Transverse colon (tissue), 4 donors: ENCODE measurements at regions not wholly inside any gene's neighbourhood (a gene's known extent, or its start where the extent isn't known, plus 50 kb on each side); places are given as distances from the start of the nearest gene placed in this dataset.

ENCODE experiments used
- DNase-seq: peaks from one replicate; pipeline ENCODE4 v3.0.0-alpha.2; 2019
- H3K27ac ChIP-seq, 4 donors: fragments of 200-600 bp; sonication (generic); 2 replicates each; pipeline ENCODE4 v1.5.1; 2016 to 2018; ENCODE audit warnings: inconsistent platforms in 4 of 4
- H3K27me3 ChIP-seq: fragments of 200-600 bp; sonication (generic); 2 replicates; pipeline ENCODE4 v1.5.1; 2017; ENCODE audit warnings: inconsistent platforms
- H3K36me3 ChIP-seq, 4 donors: fragments of 200-600 bp; sonication (generic); 2 replicates each; pipeline ENCODE4 v1.5.1; 2017 to 2019; ENCODE audit warnings: inconsistent platforms in 4 of 4
- H3K4me1 ChIP-seq, 4 donors: fragments of 200-600 bp; sonication (generic); 2 replicates each; pipeline ENCODE4 v1.5.1; 2017 to 2020; ENCODE audit warnings: inconsistent platforms in 4 of 4
- H3K4me3 ChIP-seq, 4 donors: fragments of 200-600 bp; sonication (generic); 1 replicate in 1 of 4; 2 replicates in 3 of 4; pipeline versions ENCODE4 v1.5.1 to v1.6.1; 2017 to 2019; ENCODE audit warnings: inconsistent platforms in 4 of 4
- H3K9me3 ChIP-seq, 2 donors: fragments of 200-600 bp; sonication (generic); 2 replicates each; pipeline ENCODE4 v1.5.1; 2017 to 2019; ENCODE audit warnings: inconsistent platforms in 2 of 2
- EP300 ChIP-seq: sonication (generic); formaldehyde crosslinking; IDR thresholded peaks from one replicate; pipeline ENCODE4 v1.6.1; 2017; ENCODE audit warnings: antibody characterized with exemption, low read depth
- POLR2A ChIP-seq: fragments of 450-650 bp; IDR thresholded peaks from one replicate; pipeline ENCODE4 v1.6.1; 2016; ENCODE audit warnings: antibody characterized with exemption, mild to moderate bottlenecking, moderate library complexity
- POLR2AphosphoS5 ChIP-seq, 3 donors: sonication (generic); formaldehyde crosslinking; IDR thresholded peaks; one replicate each; pipeline ENCODE4 v1.6.1; 2016; ENCODE audit warnings: antibody characterized with exemption in 3 of 3
- WGBS, 2 donors: methylation state at CpG; one replicate each; pipeline ENCODE4 v1.1.5; 2018; ENCODE audit warnings: low coverage in 1 of 2; 5-methylcytosine and 5-hydroxymethylcytosine counted together
- in situ Hi-C, 4 donors: fragments of 200-750 bp; cut with MboI; loops; one replicate each; pipeline versions ENCODE4 v1.15.0 to v1.15.1; 2017; ENCODE audit warnings: low sequenced_read_pairs in 3 of 4, low pct_ligation_motif_present in 1 of 4, low pct_unique_long_range_greater_than_20kb in 1 of 4
- intact Hi-C: fragments of 100-400 bp; cut with DNase I; formaldehyde crosslinking; loops from one replicate; pipeline ENCODE4 v1.15.1; 2023; ENCODE audit warnings: low total_unique reads
- TF ChIP-seq, protein P1 (sequence below), 5 experiments: fragments of 200-600 bp in 3 of 5; fragments of 450-650 bp in 2 of 5; sonication (generic) in 3 of 5; IDR thresholded peaks; 1 replicate in 2 of 5; 2 replicates in 3 of 5; pipeline ENCODE4 v1.5.1; 2016 to 2017; ENCODE audit warnings: antibody characterized with exemption in 5 of 5, inconsistent platforms in 3 of 5, mild to moderate bottlenecking in 2 of 5, moderate library complexity in 1 of 5

- WGBS, 2 donors, result 80% methylated on average over 8 of the region's 8 CpGs; no CpG with 5 or more reads in 1 of the 2 donors
- Histone ChIP-seq H3K27me3 (no peaks in the 10 kb centered on the region), H3K36me3 (no peaks in the 10 kb centered on the region), H3K4me1 (no peaks in the 10 kb centered on the region), H3K27ac (no peak overlapping the region), H3K4me3 (no peak overlapping the region), H3K9me3 (no peaks in the 10 kb centered on the region)
- intact Hi-C loops (no loop called here), in situ Hi-C loops (loop anchor here in 1 of 4 donors (25.0 kb wide), 1 partner anchor 177 kb away; the partner anchor contains the start of gene IGLL1)
- TF ChIP-seq, protein P1, sequence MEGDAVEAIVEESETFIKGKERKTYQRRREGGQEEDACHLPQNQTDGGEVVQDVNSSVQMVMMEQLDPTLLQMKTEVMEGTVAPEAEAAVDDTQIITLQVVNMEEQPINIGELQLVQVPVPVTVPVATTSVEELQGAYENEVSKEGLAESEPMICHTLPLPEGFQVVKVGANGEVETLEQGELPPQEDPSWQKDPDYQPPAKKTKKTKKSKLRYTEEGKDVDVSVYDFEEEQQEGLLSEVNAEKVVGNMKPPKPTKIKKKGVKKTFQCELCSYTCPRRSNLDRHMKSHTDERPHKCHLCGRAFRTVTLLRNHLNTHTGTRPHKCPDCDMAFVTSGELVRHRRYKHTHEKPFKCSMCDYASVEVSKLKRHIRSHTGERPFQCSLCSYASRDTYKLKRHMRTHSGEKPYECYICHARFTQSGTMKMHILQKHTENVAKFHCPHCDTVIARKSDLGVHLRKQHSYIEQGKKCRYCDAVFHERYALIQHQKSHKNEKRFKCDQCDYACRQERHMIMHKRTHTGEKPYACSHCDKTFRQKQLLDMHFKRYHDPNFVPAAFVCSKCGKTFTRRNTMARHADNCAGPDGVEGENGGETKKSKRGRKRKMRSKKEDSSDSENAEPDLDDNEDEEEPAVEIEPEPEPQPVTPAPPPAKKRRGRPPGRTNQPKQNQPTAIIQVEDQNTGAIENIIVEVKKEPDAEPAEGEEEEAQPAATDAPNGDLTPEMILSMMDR (IDR thresholded peaks at IDR 0.05), result no peak
- no peak for TF ChIP-seq EP300
- TF ChIP-seq POLR2AphosphoS5 (IDR thresholded peaks at IDR 0.05), result no peak
- TF ChIP-seq POLR2A, result no peak
- DNase-seq, result no peak
Observed at GRCh38 chr22:23409976-23410375, 170.1 kb downstream of the IGLL1 start.

- intact Hi-C loops, result no loop called here
- in situ Hi-C loops, result loop anchor here in 1 of 4 donors (25.0 kb wide), 1 partner anchor 179 kb away; the partner anchor contains the start of gene IGLL1
Observed at GRCh38 chr22:23408321-23408720, 171.8 kb downstream of the IGLL1 start.

DNA sequence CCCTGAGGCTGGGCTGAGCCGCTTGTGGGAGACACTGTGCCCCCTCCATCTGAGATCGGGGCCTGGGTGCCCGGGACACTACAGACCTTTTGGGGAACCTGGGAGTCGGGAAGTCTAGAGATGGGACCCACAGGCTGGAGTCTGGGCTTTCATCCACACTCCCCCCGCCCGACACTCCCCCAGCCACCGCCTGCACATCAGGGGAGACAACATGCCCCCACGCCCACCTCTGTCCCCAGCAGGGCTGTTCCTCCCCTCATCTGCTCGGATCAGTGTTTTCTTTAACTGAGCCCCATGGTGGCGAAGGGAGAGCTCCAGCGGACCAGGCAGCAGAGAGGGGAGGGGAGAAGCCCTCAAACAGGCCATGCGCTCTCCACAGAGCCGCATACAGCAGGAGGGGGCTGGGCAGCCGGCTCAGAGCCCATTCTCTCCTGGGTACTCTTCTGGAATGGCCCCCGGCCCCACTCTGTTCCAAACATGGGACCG is 174.7 kb downstream of the IGLL1 start:
- peaks cover 0 to 14% (median 10%) of the 10 kb centered on the region in 4 donors for H3K4me1 ChIP-seq
- H3K36me3 ChIP-seq, result no peaks in the 10 kb centered on the region
- no peak overlapping the region for H3K27ac ChIP-seq
- intact Hi-C loops (no loop called here), in situ Hi-C loops (loop anchor here in 1 of 4 donors (25.0 kb wide), 1 partner anchor 182 kb away; the partner anchor contains the start of gene IGLL1)
- no peaks in the 10 kb centered on the region for H3K9me3 ChIP-seq
- TF ChIP-seq, protein P1 (IDR thresholded peaks at IDR 0.05), result no peak
- no peak for TF ChIP-seq POLR2A
- no peak for TF ChIP-seq POLR2AphosphoS5 (IDR thresholded peaks at IDR 0.05)
- no peak for TF ChIP-seq EP300
- 72% methylated on average over 16 of the region's 16 CpGs; no CpG with 5 or more reads in 1 of the 2 donors for WGBS, 2 donors
- no peak for DNase-seq
- no peak overlapping the region for H3K4me3 ChIP-seq
- H3K27me3 ChIP-seq, result peaks cover 13% of the 10 kb centered on the region

More at GRCh38 chr22:23408321-23408720, 171.8 kb downstream of the IGLL1 start:
- 13 to 38% methylated on average over 2 of the region's 2 CpGs for WGBS, 2 donors
- DNase-seq, result no peak
- H3K4me1 ChIP-seq, result peaks cover 0 to under 1% (median 0%) of the 10 kb centered on the region in 4 donors
- no peaks in the 10 kb centered on the region for H3K9me3 ChIP-seq
- H3K27me3 ChIP-seq, result no peaks in the 10 kb centered on the region
- no peaks in the 10 kb centered on the region for H3K36me3 ChIP-seq
- no peak overlapping the region for H3K4me3 ChIP-seq
- no peak overlapping the region for H3K27ac ChIP-seq
- TF ChIP-seq POLR2A (no peak), EP300 (no peak), POLR2AphosphoS5 (IDR thresholded peaks at IDR 0.05) (no peak)
- TF ChIP-seq, protein P1 (IDR thresholded peaks at IDR 0.05), result no peak

DNA sequence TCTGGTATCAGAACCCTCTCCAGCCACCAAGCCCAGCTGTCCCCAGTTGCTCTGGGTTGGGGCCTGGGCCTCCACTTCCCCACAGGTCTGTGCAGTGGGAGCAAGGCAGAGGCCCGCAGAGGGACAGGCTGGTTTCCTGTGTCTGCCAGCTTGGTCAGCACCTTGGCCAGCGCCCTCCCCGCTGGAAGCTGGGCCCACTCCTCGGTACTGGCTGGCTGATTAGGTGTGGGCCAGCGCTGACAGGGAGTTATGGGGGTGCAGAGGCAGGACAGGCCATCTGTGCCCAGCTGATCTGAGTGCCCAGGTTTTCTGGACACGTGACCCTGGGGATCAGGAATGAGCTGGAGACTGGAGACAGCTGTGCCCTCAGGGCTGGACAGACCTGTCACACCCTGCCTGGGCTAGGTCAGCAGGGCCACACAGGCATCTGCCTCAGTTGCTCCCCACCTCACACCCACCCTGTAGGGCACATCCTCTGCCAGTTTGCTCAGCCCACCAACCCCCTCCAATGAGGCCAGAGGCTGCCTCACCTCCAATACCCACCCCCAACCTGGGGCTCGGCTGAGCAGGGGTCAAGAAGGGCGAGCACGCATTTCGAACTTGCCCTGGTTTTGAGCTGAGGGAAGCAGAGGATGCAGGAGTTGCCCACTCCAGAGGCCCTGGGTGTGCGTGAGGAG is 175.3 kb downstream of the IGLL1 start:
- H3K27me3 ChIP-seq, result peaks cover 13% of the 10 kb centered on the region
- in situ Hi-C loops, result loop anchor here in 1 of 4 donors (25.0 kb wide), 1 partner anchor 182 kb away; the partner anchor contains the start of gene IGLL1
- TF ChIP-seq, protein P1 (IDR thresholded peaks at IDR 0.05), result no peak
- TF ChIP-seq POLR2A, result no peak
- no peak overlapping the region for H3K4me3 ChIP-seq
- peaks cover 0 to 14% (median 10%) of the 10 kb centered on the region in 4 donors for H3K4me1 ChIP-seq
- no peak for DNase-seq
- no peak overlapping the region for H3K27ac ChIP-seq
- 57% methylated on average over 11 of the region's 11 CpGs; no CpG with 5 or more reads in 1 of the 2 donors for WGBS, 2 donors
- no peaks in the 10 kb centered on the region for H3K9me3 ChIP-seq
- no peaks in the 10 kb centered on the region for H3K36me3 ChIP-seq
- intact Hi-C loops, result no loop called here
